Left ventricle myocardium superior (tissue), 1 donor: ENCODE measurements at regions not wholly inside any gene's neighbourhood (a gene's known extent, or its start where the extent isn't known, plus 50 kb on each side); places are given as distances from the start of the nearest gene placed in this dataset.

Source experiments
- ATAC-seq: fragments of 200-7000 bp; cut with Tn5 transposase; one replicate; pipeline ENCODE4 v1.9.1; 2020; ENCODE audit warnings: mild to moderate bottlenecking, moderate library complexity
- DNase-seq: peaks from one replicate; pipeline ENCODE4 v3.0.0-alpha.2; 2020
- intact Hi-C: fragments of 100-400 bp; cut with micrococcal nuclease; formaldehyde crosslinking; loops from one replicate; pipeline ENCODE4 v1.11.0; 2022
- donor health status: DM: no; HTN: yes; CAD: no; lungs with severe emphysema.

GRCh38 chr5:168193493-168194250 lies 97.8 kb upstream of the WWC1 start:
- intact Hi-C loops = no loop called here
- no peak for DNase-seq
- ATAC-seq = peak; percentile 17

GRCh38 chr5:168195110-168195509 lies 96.3 kb upstream of the WWC1 start:
- ATAC-seq = no peak
- intact Hi-C loops = no loop called here
- DNase-seq = no peak

- DNase-seq (no peak), ATAC-seq (no peak)
- intact Hi-C loops = no loop called here
Observed at GRCh38 chr5:168198359-168198758, 93.1 kb upstream of the WWC1 start.

GRCh38 chr5:168202996-168203395 lies 88.4 kb upstream of the WWC1 start:
- DNase-seq (no peak), ATAC-seq (no peak)
- intact Hi-C loops = no loop called here

GRCh38 chr5:168204165-168204564 lies 87.3 kb upstream of the WWC1 start:
- intact Hi-C loops = no loop called here
- DNase-seq (no peak), ATAC-seq (no peak)

GRCh38 chr5:168207450-168208029 lies 83.9 kb upstream of the WWC1 start:
- DNase-seq (no peak), ATAC-seq (peak; percentile 49)
- intact Hi-C loops = no loop called here

GRCh38 chr5:168209244-168209995 lies 82.0 kb upstream of the WWC1 start:
- intact Hi-C loops = no loop called here
- ATAC-seq (peak; percentile 20), DNase-seq (no peak)

GRCh38 chr5:168209997-168210396 lies 81.4 kb upstream of the WWC1 start:
- DNase-seq (no peak), ATAC-seq (peak; percentile 57)
- intact Hi-C loops = no loop called here

GRCh38 chr5:168211245-168211644 lies 80.2 kb upstream of the WWC1 start:
- intact Hi-C loops = no loop called here
- DNase-seq (no peak), ATAC-seq (no peak)

GRCh38 chr5:168211936-168212335 lies 79.5 kb upstream of the WWC1 start:
- no peak for DNase-seq
- no peak for ATAC-seq
- intact Hi-C loops = no loop called here

- no peak for DNase-seq
- ATAC-seq = no peak
- intact Hi-C loops = no loop called here
Observed at GRCh38 chr5:168214071-168214470, 77.4 kb upstream of the WWC1 start.

- DNase-seq (no peak), ATAC-seq (no peak)
- intact Hi-C loops = loop anchor here (5.0 kb wide), 1 partner anchor 493 kb away; no protein-coding TSS in a partner anchor
Observed at GRCh38 chr5:168214886-168215285, 76.6 kb upstream of the WWC1 start.

GRCh38 chr5:168215646-168216045 lies 75.8 kb upstream of the WWC1 start:
- no peak for DNase-seq
- no peak for ATAC-seq
- intact Hi-C loops = loop anchor here (5.0 kb wide), 1 partner anchor 493 kb away; no protein-coding TSS in a partner anchor

GRCh38 chr5:168216989-168217388 lies 74.5 kb upstream of the WWC1 start:
- no peak for ATAC-seq
- no peak for DNase-seq
- intact Hi-C loops = loop anchor here (5.0 kb wide), 1 partner anchor 495 kb away; no protein-coding TSS in a partner anchor

GRCh38 chr5:168217497-168217896 lies 73.9 kb upstream of the WWC1 start:
- ATAC-seq = peak; percentile 15
- DNase-seq = no peak
- intact Hi-C loops = loop anchor here (5.0 kb wide), 1 partner anchor 495 kb away; no protein-coding TSS in a partner anchor

GRCh38 chr5:168218746-168219145 lies 72.7 kb upstream of the WWC1 start:
- intact Hi-C loops = loop anchor here (5.0 kb wide), 1 partner anchor 496 kb away; no protein-coding TSS in a partner anchor
- no peak for DNase-seq
- no peak for ATAC-seq

- ATAC-seq = peak; percentile 62
- DNase-seq = no peak
- intact Hi-C loops = loop anchor here (5.0 kb wide), 1 partner anchor 497 kb away; no protein-coding TSS in a partner anchor
Observed at GRCh38 chr5:168219515-168220410, 71.7 kb upstream of the WWC1 start.

GRCh38 chr5:168224085-168224484 lies 67.4 kb upstream of the WWC1 start:
- DNase-seq (no peak), ATAC-seq (no peak)
- intact Hi-C loops = no loop called here

- DNase-seq (no peak), ATAC-seq (no peak)
- intact Hi-C loops = no loop called here
Observed at GRCh38 chr5:168226012-168226411, 65.4 kb upstream of the WWC1 start.
